GM12878 (cell line): ENCODE measurements at regions not wholly inside any gene's neighbourhood (a gene's known extent, or its start where the extent isn't known, plus 50 kb on each side); places are given as distances from the start of the nearest gene placed in this dataset.

ENCODE experiments used
- CEBPB ChIP-seq, 2 experiments: fragments of 150-350 bp in 1 of 2; IDR thresholded peaks; 2 replicates each; pipeline ENCODE4 v1.6.1; 2012 to 2014; ENCODE audit warnings: low read depth in 2 of 2, low read length in 2 of 2, borderline replicate concordance in 1 of 2, inconsistent platforms in 1 of 2
- HDAC6 ChIP-seq: fragments of 200-600 bp; sonication (generic); IDR thresholded peaks from one replicate; pipeline ENCODE4 v1.8.0; 2017; ENCODE audit warnings: antibody characterized with exemption; ENCODE audit not compliant: unreplicated experiment
- IRF3 ChIP-seq: fragments of 450-650 bp; IDR thresholded peaks from 2 replicates; pipeline ENCODE4 v1.6.1; 2014; ENCODE audit warnings: mild to moderate bottlenecking
- POLR2A ChIP-seq: IDR thresholded peaks from 2 replicates; pipeline ENCODE4 v1.6.1; 2011; ENCODE audit warnings: low read depth, mild to moderate bottlenecking, low read length
- RAD21 ChIP-seq: IDR thresholded peaks from 2 replicates; pipeline ENCODE4 v1.6.1; 2011; ENCODE audit warnings: mild to moderate bottlenecking, low read depth, low read length, moderate library complexity; ENCODE audit not compliant: insufficient read depth
- TF ChIP-seq, protein P1 (sequence below): IDR thresholded peaks from 2 replicates; pipeline ENCODE4 v1.6.1; 2011; ENCODE audit warnings: low read depth, low read length, improper control_type of control experiment, borderline replicate concordance
- TF ChIP-seq, protein P2 (sequence below), 3 experiments: IDR thresholded peaks in 2 of 3; conservative IDR thresholded peaks in 1 of 3; 2 replicates each; pipeline ENCODE4 v1.5.1; 2011; ENCODE audit warnings: low read depth in 3 of 3, low read length in 3 of 3, mild to moderate bottlenecking in 3 of 3, control low read depth in 2 of 3, moderate library complexity in 2 of 3, inconsistent platforms in 1 of 3, mixed read lengths in 1 of 3; ENCODE audit not compliant: control insufficient read depth in 2 of 3, insufficient read depth in 1 of 3; ENCODE audit errors: extremely low read depth in 1 of 3
- TF ChIP-seq, protein P3 (sequence below): IDR thresholded peaks from 2 replicates; pipeline ENCODE4 v1.6.1; 2012; ENCODE audit warnings: mild to moderate bottlenecking, low read depth, low read length

- TF ChIP-seq RAD21, result no peak
- TF ChIP-seq, protein P1, sequence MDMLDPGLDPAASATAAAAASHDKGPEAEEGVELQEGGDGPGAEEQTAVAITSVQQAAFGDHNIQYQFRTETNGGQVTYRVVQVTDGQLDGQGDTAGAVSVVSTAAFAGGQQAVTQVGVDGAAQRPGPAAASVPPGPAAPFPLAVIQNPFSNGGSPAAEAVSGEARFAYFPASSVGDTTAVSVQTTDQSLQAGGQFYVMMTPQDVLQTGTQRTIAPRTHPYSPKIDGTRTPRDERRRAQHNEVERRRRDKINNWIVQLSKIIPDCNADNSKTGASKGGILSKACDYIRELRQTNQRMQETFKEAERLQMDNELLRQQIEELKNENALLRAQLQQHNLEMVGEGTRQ, result no peak
- TF ChIP-seq, protein P2, sequence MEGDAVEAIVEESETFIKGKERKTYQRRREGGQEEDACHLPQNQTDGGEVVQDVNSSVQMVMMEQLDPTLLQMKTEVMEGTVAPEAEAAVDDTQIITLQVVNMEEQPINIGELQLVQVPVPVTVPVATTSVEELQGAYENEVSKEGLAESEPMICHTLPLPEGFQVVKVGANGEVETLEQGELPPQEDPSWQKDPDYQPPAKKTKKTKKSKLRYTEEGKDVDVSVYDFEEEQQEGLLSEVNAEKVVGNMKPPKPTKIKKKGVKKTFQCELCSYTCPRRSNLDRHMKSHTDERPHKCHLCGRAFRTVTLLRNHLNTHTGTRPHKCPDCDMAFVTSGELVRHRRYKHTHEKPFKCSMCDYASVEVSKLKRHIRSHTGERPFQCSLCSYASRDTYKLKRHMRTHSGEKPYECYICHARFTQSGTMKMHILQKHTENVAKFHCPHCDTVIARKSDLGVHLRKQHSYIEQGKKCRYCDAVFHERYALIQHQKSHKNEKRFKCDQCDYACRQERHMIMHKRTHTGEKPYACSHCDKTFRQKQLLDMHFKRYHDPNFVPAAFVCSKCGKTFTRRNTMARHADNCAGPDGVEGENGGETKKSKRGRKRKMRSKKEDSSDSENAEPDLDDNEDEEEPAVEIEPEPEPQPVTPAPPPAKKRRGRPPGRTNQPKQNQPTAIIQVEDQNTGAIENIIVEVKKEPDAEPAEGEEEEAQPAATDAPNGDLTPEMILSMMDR (IDR thresholded peaks at IDR 0.05 in 2 of 3, conservative IDR thresholded peaks at IDR 0.05 in 1 of 3; ENCODE audit: control insufficient read depth in 2 of 3, extremely low read depth in 1 of 3, insufficient read depth in 1 of 3, low read depth in 3 of 3, low read length in 3 of 3), result no peak
- no peak for TF ChIP-seq POLR2A
- TF ChIP-seq, protein P3, sequence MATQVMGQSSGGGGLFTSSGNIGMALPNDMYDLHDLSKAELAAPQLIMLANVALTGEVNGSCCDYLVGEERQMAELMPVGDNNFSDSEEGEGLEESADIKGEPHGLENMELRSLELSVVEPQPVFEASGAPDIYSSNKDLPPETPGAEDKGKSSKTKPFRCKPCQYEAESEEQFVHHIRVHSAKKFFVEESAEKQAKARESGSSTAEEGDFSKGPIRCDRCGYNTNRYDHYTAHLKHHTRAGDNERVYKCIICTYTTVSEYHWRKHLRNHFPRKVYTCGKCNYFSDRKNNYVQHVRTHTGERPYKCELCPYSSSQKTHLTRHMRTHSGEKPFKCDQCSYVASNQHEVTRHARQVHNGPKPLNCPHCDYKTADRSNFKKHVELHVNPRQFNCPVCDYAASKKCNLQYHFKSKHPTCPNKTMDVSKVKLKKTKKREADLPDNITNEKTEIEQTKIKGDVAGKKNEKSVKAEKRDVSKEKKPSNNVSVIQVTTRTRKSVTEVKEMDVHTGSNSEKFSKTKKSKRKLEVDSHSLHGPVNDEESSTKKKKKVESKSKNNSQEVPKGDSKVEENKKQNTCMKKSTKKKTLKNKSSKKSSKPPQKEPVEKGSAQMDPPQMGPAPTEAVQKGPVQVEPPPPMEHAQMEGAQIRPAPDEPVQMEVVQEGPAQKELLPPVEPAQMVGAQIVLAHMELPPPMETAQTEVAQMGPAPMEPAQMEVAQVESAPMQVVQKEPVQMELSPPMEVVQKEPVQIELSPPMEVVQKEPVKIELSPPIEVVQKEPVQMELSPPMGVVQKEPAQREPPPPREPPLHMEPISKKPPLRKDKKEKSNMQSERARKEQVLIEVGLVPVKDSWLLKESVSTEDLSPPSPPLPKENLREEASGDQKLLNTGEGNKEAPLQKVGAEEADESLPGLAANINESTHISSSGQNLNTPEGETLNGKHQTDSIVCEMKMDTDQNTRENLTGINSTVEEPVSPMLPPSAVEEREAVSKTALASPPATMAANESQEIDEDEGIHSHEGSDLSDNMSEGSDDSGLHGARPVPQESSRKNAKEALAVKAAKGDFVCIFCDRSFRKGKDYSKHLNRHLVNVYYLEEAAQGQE, result no peak
- TF ChIP-seq CEBPB (IDR thresholded peaks at IDR 0.05; ENCODE audit: borderline replicate concordance in 1 of 2, low read depth in 2 of 2, low read length in 2 of 2), result no peak
- TF ChIP-seq IRF3, result no peak
- no peak for TF ChIP-seq HDAC6
These were observed 111.3 kb upstream of the LHX1 start for GRCh38 chr17:36825951-36826350.
